ENCODE measurements at regions not wholly inside any gene's neighbourhood (a gene's known extent, or its start where the extent isn't known, plus 50 kb on each side); places are given as distances from the start of the nearest gene placed in this dataset.

- peak; percentile 92 for DNase-seq (ENCODE audit: low spot score)
Observed at GRCh38 chr9:38227061-38227540, 158.1 kb upstream of the SHB start.

GRCh38 chr9:38226491-38226951, 157.5 kb upstream of the SHB start:
- peak; percentile 37 for DNase-seq (ENCODE audit: low spot score)

GRCh38 chr9:38224941-38225340, 155.9 kb upstream of the SHB start:
- DNase-seq (ENCODE audit: low spot score): no peak

- DNase-seq (ENCODE audit: low spot score): no peak
Observed at GRCh38 chr9:38216572-38216971, 147.5 kb upstream of the SHB start.

- no peak for DNase-seq (ENCODE audit: low spot score)
Observed at GRCh38 chr9:38215465-38215864, 146.4 kb upstream of the SHB start.

GRCh38 chr9:38214432-38214831, 145.4 kb upstream of the SHB start:
- no peak for DNase-seq (ENCODE audit: low spot score)

GRCh38 chr9:38213631-38214299, 144.7 kb upstream of the SHB start:
- no peak for DNase-seq (ENCODE audit: low spot score)

GRCh38 chr9:38212016-38212415, 143.0 kb upstream of the SHB start:
- DNase-seq (ENCODE audit: low spot score): no peak

- DNase-seq (ENCODE audit: low spot score): no peak
Observed at GRCh38 chr9:38211002-38211401, 142.0 kb upstream of the SHB start.

GRCh38 chr9:38208206-38208901, 139.3 kb upstream of the SHB start:
- no peak for DNase-seq (ENCODE audit: low spot score)

GRCh38 chr9:38207247-38207778, 138.3 kb upstream of the SHB start:
- no peak for DNase-seq (ENCODE audit: low spot score)

- no peak for DNase-seq (ENCODE audit: low spot score)
Observed at GRCh38 chr9:38205279-38205678, 136.3 kb upstream of the SHB start.

- DNase-seq (ENCODE audit: low spot score): no peak
Observed at GRCh38 chr9:38202336-38202938, 133.4 kb upstream of the SHB start.

GRCh38 chr9:38201844-38202243, 132.8 kb upstream of the SHB start:
- no peak for DNase-seq (ENCODE audit: low spot score)

- no peak for DNase-seq (ENCODE audit: low spot score)
Observed at GRCh38 chr9:38200431-38200830, 131.4 kb upstream of the SHB start.

- no peak for DNase-seq (ENCODE audit: low spot score)
Observed at GRCh38 chr9:38198140-38198539, 129.1 kb upstream of the SHB start.

GRCh38 chr9:38196714-38197113, 127.7 kb upstream of the SHB start:
- DNase-seq (ENCODE audit: low spot score): no peak

GRCh38 chr9:38195737-38196161, 126.7 kb upstream of the SHB start:
- DNase-seq (ENCODE audit: low spot score): no peak

GRCh38 chr9:38194870-38195269, 125.8 kb upstream of the SHB start:
- no peak for DNase-seq (ENCODE audit: low spot score)

- DNase-seq (ENCODE audit: low spot score): no peak
Observed at GRCh38 chr9:38192731-38193265, 123.8 kb upstream of the SHB start.

GRCh38 chr9:38186404-38187115, 117.5 kb upstream of the SHB start:
- DNase-seq (ENCODE audit: low spot score): no peak
